22Rv1 (cell line): ENCODE measurements at regions not wholly inside any gene's neighbourhood (a gene's known extent, or its start where the extent isn't known, plus 50 kb on each side); places are given as distances from the start of the nearest gene placed in this dataset.

Source experiments
- H3K27ac ChIP-seq: fragments of 450-650 bp; 2 replicates; pipeline ENCODE4 v1.5.1; 2017
- CTCF ChIP-seq: fragments of 450-650 bp; IDR thresholded peaks from 2 replicates; pipeline ENCODE4 v1.5.1; 2017; ENCODE audit warnings: mild to moderate bottlenecking
- ZFX ChIP-seq: fragments of 450-650 bp; IDR thresholded peaks from 2 replicates; pipeline ENCODE4 v1.6.1; 2017; ENCODE audit warnings: antibody characterized with exemption, borderline replicate concordance

GRCh38 chr2:57100436-57100835 lies 916.6 kb downstream of the CCDC85A start:
- H3K27ac ChIP-seq: no peak overlapping the region
- no peak for TF ChIP-seq ZFX
- TF ChIP-seq CTCF: no peak

GRCh38 chr2:57105694-57106093 lies 921.9 kb downstream of the CCDC85A start:
- TF ChIP-seq ZFX (no peak), CTCF (no peak)
- H3K27ac ChIP-seq: no peak overlapping the region

DNA sequence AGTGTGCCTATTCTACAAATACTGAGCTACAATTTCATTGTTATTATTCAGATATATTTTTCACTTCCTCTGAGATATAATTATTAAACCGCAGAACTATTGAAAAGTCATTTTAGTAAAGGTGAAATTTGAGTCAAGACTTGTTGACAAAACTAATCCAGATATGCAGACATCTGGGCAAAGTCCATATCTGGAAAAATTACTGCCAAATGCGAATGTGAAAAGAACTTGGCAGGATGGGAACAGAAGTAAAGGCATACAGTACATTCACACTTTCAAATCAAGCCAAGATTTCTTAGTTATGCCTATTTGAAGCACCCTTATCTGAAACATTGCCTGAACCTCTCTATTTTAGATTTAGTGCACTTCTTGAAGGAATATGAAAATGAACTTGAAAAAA lies 923.6 kb downstream of the CCDC85A start:
- H3K27ac ChIP-seq: no peak overlapping the region
- TF ChIP-seq ZFX (no peak), CTCF (no peak)

GRCh38 chr2:57111531-57111930 lies 927.7 kb downstream of the CCDC85A start:
- H3K27ac ChIP-seq: no peak overlapping the region
- TF ChIP-seq CTCF (no peak), ZFX (no peak)

DNA sequence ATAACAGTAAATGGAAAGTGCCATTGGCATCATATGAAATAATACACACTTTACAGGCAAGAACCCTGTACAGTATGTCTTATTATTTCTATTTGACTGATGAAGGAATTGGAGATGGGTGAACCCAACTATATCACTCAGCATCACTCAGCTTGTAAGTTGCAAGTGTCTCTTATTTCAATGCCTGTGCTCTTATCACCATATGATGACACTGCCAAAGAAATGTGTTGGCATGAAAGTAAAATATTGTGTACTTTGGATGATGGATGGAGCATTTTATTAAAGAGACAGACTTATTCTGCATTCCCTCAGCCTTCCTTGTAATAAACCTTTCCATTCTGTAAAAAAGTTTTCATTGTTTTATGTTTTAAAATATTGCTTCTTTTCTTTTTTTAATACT lies 927.5 kb upstream of the VRK2 start:
- TF ChIP-seq ZFX (no peak), CTCF (no peak)

DNA sequence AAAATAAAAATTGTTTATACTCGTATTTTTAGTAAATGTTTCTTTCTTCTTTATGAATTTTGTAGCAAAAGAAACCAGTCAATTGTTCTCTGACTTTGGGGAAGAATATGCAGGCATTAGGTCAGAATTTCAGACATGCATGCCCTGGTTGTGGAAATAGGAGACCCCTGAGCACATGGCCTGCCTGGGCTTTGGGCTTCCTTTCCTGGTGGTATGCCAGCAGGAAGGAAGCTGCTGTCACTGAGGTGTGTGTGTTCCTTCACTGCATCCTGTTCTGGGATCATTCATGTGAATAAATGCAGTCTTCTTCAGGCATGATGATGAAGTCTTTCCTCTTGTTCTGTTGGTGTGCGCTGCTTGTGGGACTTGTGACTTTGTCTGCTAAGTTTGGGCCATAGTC lies 920.2 kb upstream of the VRK2 start:
- no peak for TF ChIP-seq CTCF
- TF ChIP-seq ZFX: no peak

More for the DNA sequence above, 927.5 kb upstream of the VRK2 start:
- no peak overlapping the region for H3K27ac ChIP-seq

GRCh38 chr2:57139179-57139578 lies 907.4 kb upstream of the VRK2 start:
- H3K27ac ChIP-seq: no peak overlapping the region
- TF ChIP-seq ZFX (no peak), CTCF (no peak)

More for the DNA sequence above, 920.2 kb upstream of the VRK2 start:
- no peak overlapping the region for H3K27ac ChIP-seq
